GM12864 (cell line): ENCODE measurements at regions not wholly inside any gene's neighbourhood (a gene's known extent, or its start where the extent isn't known, plus 50 kb on each side); places are given as distances from the start of the nearest gene placed in this dataset.

Experiments
- DNase-seq: peaks from one replicate; pipeline ENCODE4 v3.0.0-alpha.2; 2011; ENCODE audit warnings: low read depth
- H3K4me3 ChIP-seq: 2 replicates; pipeline ENCODE4 v1.5.1; 2011; ENCODE audit warnings: mild to moderate bottlenecking, low read depth, low read length, control low read depth
- CTCF ChIP-seq: IDR thresholded peaks from 2 replicates; pipeline ENCODE4 v1.5.1; 2011; ENCODE audit warnings: low read depth, mild to moderate bottlenecking, moderate library complexity, low read length, control low read depth, inconsistent platforms; ENCODE audit errors: missing control alignments

- H3K4me3 ChIP-seq: no peak overlapping the region
- TF ChIP-seq CTCF: no peak
- DNase-seq: no peak
Measured at GRCh38 chr5:3303777-3304176, 291.9 kb upstream of the IRX1 start.

- DNase-seq: no peak
- no peak overlapping the region for H3K4me3 ChIP-seq
- TF ChIP-seq CTCF: no peak
Measured at GRCh38 chr5:3302228-3302627, 293.4 kb upstream of the IRX1 start.

- no peak for DNase-seq
- H3K4me3 ChIP-seq: no peak overlapping the region
- TF ChIP-seq CTCF: no peak
Measured at GRCh38 chr5:3301306-3301705, 294.3 kb upstream of the IRX1 start.

GRCh38 chr5:3300726-3301125, 294.9 kb upstream of the IRX1 start:
- no peak for TF ChIP-seq CTCF
- no peak for DNase-seq
- no peak overlapping the region for H3K4me3 ChIP-seq

- no peak for DNase-seq
- H3K4me3 ChIP-seq: no peak overlapping the region
- no peak for TF ChIP-seq CTCF
Measured at GRCh38 chr5:3299441-3299840, 296.2 kb upstream of the IRX1 start.

GRCh38 chr5:3297853-3298252, 297.8 kb upstream of the IRX1 start:
- no peak for DNase-seq
- no peak for TF ChIP-seq CTCF
- H3K4me3 ChIP-seq: no peak overlapping the region

- DNase-seq: no peak
- H3K4me3 ChIP-seq: no peak overlapping the region
- TF ChIP-seq CTCF: no peak
Measured at GRCh38 chr5:3288325-3288724, 307.3 kb upstream of the IRX1 start.
